ENCODE measurements at regions not wholly inside any gene's neighbourhood (a gene's known extent, or its start where the extent isn't known, plus 50 kb on each side); places are given as distances from the start of the nearest gene placed in this dataset.

DNA sequence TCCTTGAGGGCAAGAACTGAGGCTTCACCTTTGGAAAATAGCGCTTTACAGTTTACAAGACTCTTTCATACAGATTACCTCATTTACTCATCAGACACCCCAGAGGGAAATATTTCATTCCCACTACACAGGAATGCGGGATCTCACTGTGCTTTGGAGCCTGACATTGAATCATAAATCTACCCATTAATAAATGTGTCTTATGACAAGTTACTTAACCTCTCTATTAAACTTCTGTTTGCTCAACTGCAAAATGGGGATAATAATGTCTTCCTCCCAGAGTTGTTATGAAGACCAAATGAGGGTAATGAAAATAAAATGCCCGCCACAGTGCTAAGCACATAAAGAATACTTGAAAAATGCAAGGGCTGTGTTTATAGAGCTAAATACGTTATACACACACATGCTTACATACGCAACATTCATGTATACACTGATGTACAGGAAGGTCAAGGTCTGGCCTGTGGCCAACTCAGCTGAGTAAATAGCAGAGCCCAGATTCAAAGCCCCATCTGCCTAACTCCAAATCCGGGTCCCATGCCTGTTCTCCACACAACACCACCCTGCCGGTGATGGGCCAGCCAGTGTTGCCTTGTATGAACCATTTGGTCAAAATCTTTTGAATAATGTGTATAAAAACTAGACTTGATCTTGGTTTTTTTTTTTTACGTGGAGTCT lies 56.6 kb upstream of the CALM2 start:
- TF ChIP-seq POLR2A (IDR thresholded peaks at IDR 0.05; ENCODE audit: extremely low read depth, insufficient read length), result no peak
- TF ChIP-seq CTCF (IDR thresholded peaks at IDR 0.05; ENCODE audit: low read depth, low read length), result no peak
- no peak for TF ChIP-seq MAX (IDR thresholded peaks at IDR 0.05; ENCODE audit: low read depth, low read length)
- TF ChIP-seq MYC (IDR thresholded peaks at IDR 0.05; ENCODE audit: low read depth, low read length), result no peak

All from NB4 (cell line).